Progenitor cell of endocrine pancreas (in vitro differentiated cells): ENCODE measurements at regions not wholly inside any gene's neighbourhood (a gene's known extent, or its start where the extent isn't known, plus 50 kb on each side); places are given as distances from the start of the nearest gene placed in this dataset.

Experiments used
- DNase-seq: peaks from one replicate; pipeline ENCODE4 v3.0.0; 2021; ENCODE audit warnings: low spot score; ENCODE audit not compliant: unreplicated experiment
- H3K27ac Mint-ChIP-seq: 2 replicates; pipeline ENCODE4 v1.8.0; 2021; ENCODE audit warnings: mild to moderate bottlenecking, moderate library complexity, mixed read lengths
- H3K27me3 Mint-ChIP-seq: 2 replicates; pipeline ENCODE4 v1.8.0; 2021; ENCODE audit warnings: mixed read lengths
- H3K36me3 Mint-ChIP-seq: 2 replicates; pipeline ENCODE4 v1.8.0; 2022; ENCODE audit warnings: mixed read lengths; ENCODE audit not compliant: insufficient read depth
- H3K4me1 Mint-ChIP-seq: 2 replicates; pipeline ENCODE4 v1.8.0; 2021; ENCODE audit warnings: low read depth, mixed read lengths
- H3K4me3 Mint-ChIP-seq: 2 replicates; pipeline ENCODE4 v1.8.0; 2021; ENCODE audit warnings: low read depth, mild to moderate bottlenecking, moderate library complexity, mixed read lengths
- H3K9me3 Mint-ChIP-seq: 2 replicates; pipeline ENCODE4 v1.8.0; 2021; ENCODE audit warnings: low read depth, mixed read lengths
- TF ChIP-seq, protein P1 (sequence below): fragments of 200-600 bp; sonication (generic); IDR thresholded peaks from one replicate; pipeline ENCODE4 v1.5.0; 2021; ENCODE audit warnings: antibody characterized with exemption, mild to moderate bottlenecking; ENCODE audit not compliant: unreplicated experiment

GRCh38 chr1:194710671-194711070, 1524.3 kb upstream of the B3GALT2 start:
- H3K27ac Mint-ChIP-seq = no peak overlapping the region
- no peak for DNase-seq
- TF ChIP-seq, protein P1, sequence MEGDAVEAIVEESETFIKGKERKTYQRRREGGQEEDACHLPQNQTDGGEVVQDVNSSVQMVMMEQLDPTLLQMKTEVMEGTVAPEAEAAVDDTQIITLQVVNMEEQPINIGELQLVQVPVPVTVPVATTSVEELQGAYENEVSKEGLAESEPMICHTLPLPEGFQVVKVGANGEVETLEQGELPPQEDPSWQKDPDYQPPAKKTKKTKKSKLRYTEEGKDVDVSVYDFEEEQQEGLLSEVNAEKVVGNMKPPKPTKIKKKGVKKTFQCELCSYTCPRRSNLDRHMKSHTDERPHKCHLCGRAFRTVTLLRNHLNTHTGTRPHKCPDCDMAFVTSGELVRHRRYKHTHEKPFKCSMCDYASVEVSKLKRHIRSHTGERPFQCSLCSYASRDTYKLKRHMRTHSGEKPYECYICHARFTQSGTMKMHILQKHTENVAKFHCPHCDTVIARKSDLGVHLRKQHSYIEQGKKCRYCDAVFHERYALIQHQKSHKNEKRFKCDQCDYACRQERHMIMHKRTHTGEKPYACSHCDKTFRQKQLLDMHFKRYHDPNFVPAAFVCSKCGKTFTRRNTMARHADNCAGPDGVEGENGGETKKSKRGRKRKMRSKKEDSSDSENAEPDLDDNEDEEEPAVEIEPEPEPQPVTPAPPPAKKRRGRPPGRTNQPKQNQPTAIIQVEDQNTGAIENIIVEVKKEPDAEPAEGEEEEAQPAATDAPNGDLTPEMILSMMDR = no peak
- H3K36me3 Mint-ChIP-seq = no peaks in the 10 kb centered on the region
- no peak overlapping the region for H3K4me3 Mint-ChIP-seq
- H3K27me3 Mint-ChIP-seq = no peaks in the 10 kb centered on the region
- no peaks in the 10 kb centered on the region for H3K9me3 Mint-ChIP-seq
- H3K4me1 Mint-ChIP-seq = no peaks in the 10 kb centered on the region

DNA sequence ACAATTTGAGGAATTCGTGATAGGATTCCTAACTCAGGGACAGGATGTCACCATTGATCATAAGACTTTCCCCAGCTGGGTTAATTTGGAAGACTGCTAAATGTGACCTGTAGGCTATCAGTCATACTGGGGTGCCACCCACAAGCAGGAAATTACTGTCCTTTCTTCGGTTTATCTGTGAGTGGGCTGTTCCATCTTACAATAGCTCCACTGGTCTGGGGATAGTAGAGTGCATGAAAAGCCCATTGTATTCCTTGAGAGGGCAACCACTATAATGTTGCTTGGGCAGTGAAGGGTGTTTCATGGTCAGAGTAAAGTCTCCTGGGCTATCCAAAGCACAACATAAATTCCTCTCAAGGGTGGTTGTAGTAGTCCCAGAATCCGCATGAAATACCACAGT, 1523.0 kb upstream of the B3GALT2 start:
- TF ChIP-seq, protein P1 = no peak
- H3K4me3 Mint-ChIP-seq = no peak overlapping the region
- no peaks in the 10 kb centered on the region for H3K4me1 Mint-ChIP-seq
- DNase-seq = no peak
- H3K36me3 Mint-ChIP-seq = no peaks in the 10 kb centered on the region
- no peak overlapping the region for H3K27ac Mint-ChIP-seq
- H3K9me3 Mint-ChIP-seq = no peaks in the 10 kb centered on the region
- no peaks in the 10 kb centered on the region for H3K27me3 Mint-ChIP-seq

DNA sequence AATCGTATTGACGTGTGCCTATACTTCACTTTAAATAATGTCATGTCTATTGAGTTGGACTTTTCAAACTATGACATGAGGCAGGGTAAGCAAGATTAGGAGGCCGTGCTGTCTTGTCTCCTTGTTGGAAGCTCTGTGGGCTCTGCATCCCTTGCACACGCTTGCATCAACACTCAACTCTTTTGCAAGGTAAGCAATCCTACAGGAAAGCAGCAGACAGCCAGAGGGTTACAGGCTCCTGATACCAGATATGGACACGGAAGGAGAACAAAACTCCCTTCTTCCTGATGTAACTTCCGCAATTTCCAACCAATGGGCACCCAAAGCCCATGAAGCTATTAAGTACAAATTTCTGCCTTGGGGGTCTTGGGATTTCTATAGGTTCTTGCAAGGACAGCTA, 1520.7 kb upstream of the B3GALT2 start:
- Mint-ChIP-seq H3K4me1 (no peaks in the 10 kb centered on the region), H3K27ac (no peak overlapping the region), H3K27me3 (no peaks in the 10 kb centered on the region), H3K9me3 (no peaks in the 10 kb centered on the region), H3K4me3 (no peak overlapping the region), H3K36me3 (no peaks in the 10 kb centered on the region)
- TF ChIP-seq, protein P1 = no peak
- DNase-seq = no peak

GRCh38 chr1:194705123-194705854, 1518.9 kb upstream of the B3GALT2 start:
- DNase-seq = no peak
- Mint-ChIP-seq H3K4me3 (no peak overlapping the region), H3K4me1 (no peaks in the 10 kb centered on the region), H3K27ac (no peak overlapping the region), H3K36me3 (no peaks in the 10 kb centered on the region), H3K27me3 (no peaks in the 10 kb centered on the region), H3K9me3 (no peaks in the 10 kb centered on the region)
- TF ChIP-seq, protein P1 = no peak

GRCh38 chr1:194698908-194699318, 1512.5 kb upstream of the B3GALT2 start:
- Mint-ChIP-seq H3K9me3 (no peaks in the 10 kb centered on the region), H3K27me3 (no peaks in the 10 kb centered on the region), H3K4me3 (no peak overlapping the region), H3K27ac (no peak overlapping the region), H3K36me3 (no peaks in the 10 kb centered on the region), H3K4me1 (no peaks in the 10 kb centered on the region)
- TF ChIP-seq, protein P1 = no peak
- DNase-seq = no peak
